ENCODE measurements at regions not wholly inside any gene's neighbourhood (a gene's known extent, or its start where the extent isn't known, plus 50 kb on each side); places are given as distances from the start of the nearest gene placed in this dataset.

DNA sequence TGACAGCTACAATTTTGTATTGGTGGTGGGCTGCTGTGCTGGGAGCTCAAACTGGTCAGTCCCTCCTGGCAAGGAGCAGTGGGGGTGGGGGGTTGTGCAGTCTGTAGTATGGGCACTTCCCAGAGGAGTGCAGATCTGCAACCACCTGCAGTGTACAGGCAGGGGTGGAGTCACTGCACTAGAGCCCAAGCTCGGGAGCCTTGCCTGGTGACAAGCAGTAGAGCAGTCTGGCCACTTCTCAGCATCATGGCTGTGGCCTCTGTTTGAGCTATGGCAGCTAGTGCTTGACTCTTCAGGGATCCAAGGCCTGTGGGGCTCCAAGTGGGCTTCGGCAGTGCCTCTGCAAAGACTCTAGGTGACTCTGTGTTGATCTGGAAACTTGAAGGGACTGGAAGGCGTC is 585.1 kb upstream of the GRM3 start:
- TF ChIP-seq FOXA1 (IDR thresholded peaks at IDR 0.05) (no peak), NR2F2 (IDR thresholded peaks at IDR 0.05) (no peak), TAF1 (conservative IDR thresholded peaks at IDR 0.05) (no peak), SP1 (IDR thresholded peaks at IDR 0.05) (no peak), HNF4A (conservative IDR thresholded peaks at IDR 0.05) (no peak), EGR1 (IDR thresholded peaks at IDR 0.05; ENCODE audit: low read depth in 2 of 2) (no peak), JUND (IDR thresholded peaks at IDR 0.05) (no peak), GABPA (IDR thresholded peaks at IDR 0.05 in 1 of 2, conservative IDR thresholded peaks at IDR 0.05 in 1 of 2) (no peak)
- TF ChIP-seq, protein P1, sequence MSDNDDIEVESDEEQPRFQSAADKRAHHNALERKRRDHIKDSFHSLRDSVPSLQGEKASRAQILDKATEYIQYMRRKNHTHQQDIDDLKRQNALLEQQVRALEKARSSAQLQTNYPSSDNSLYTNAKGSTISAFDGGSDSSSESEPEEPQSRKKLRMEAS (IDR thresholded peaks at IDR 0.05) = no peak
- TF ChIP-seq, protein P2, sequence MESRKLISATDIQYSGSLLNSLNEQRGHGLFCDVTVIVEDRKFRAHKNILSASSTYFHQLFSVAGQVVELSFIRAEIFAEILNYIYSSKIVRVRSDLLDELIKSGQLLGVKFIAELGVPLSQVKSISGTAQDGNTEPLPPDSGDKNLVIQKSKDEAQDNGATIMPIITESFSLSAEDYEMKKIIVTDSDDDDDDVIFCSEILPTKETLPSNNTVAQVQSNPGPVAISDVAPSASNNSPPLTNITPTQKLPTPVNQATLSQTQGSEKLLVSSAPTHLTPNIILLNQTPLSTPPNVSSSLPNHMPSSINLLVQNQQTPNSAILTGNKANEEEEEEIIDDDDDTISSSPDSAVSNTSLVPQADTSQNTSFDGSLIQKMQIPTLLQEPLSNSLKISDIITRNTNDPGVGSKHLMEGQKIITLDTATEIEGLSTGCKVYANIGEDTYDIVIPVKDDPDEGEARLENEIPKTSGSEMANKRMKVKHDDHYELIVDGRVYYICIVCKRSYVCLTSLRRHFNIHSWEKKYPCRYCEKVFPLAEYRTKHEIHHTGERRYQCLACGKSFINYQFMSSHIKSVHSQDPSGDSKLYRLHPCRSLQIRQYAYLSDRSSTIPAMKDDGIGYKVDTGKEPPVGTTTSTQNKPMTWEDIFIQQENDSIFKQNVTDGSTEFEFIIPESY (IDR thresholded peaks at IDR 0.05) = no peak
- TF ChIP-seq, protein P3, sequence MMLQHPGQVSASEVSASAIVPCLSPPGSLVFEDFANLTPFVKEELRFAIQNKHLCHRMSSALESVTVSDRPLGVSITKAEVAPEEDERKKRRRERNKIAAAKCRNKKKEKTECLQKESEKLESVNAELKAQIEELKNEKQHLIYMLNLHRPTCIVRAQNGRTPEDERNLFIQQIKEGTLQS (IDR thresholded peaks at IDR 0.05) = no peak
- no peak for DNase-seq (ENCODE audit: low spot score)
- Histone ChIP-seq H3K36me3 (ENCODE audit: control insufficient read depth in 4 of 4, insufficient read depth in 3 of 4, low read depth in 1 of 4, low read length in 3 of 4) (no peaks in the 10 kb centered on the region), H3K9ac (ENCODE audit: low read depth in 1 of 2, low read length in 2 of 2) (no peak overlapping the region), H3K4me3 (ENCODE audit: low read depth in 1 of 3, low read length in 3 of 3) (no peak overlapping the region), H3K27ac (ENCODE audit: low read depth in 1 of 2, low read length in 2 of 2) (no peak overlapping the region), H3K4me1 (ENCODE audit: control insufficient read depth in 4 of 4, insufficient read depth in 4 of 4, low read length in 3 of 4) (no peaks in the 10 kb centered on the region), H3K9me3 (ENCODE audit: control insufficient read depth in 4 of 4, low read length in 3 of 4) (peaks cover 0 to 2% (median under 1%) of the 10 kb centered on the region in 4 donors), H3K27me3 (ENCODE audit: control insufficient read depth in 4 of 4, insufficient read depth in 4 of 4, low read length in 3 of 4) (no peaks in the 10 kb centered on the region)
- 60% methylated on average over 3 of the region's 3 CpGs for WGBS

DNA sequence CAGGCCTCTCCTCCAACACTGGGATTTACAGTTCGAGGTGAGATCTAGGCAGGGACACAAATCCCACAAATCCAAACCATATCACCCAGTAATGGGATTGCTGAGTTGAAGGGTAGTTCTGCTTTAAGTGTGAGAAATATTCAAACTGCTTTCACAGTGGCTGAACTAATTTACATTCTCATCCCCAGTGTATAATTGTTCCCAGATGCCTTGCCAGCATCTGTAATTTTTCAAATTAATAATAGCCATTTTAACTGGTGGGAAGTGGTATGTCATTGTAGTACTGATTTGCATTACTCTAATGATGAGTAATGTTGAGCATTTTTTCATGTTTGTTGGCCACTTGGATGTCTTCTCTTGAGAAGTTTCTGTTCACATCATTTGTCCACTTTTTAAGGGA is 592.8 kb upstream of the GRM3 start:
- TF ChIP-seq FOXA1 (IDR thresholded peaks at IDR 0.05) (no peak), YY1 (IDR thresholded peaks at IDR 0.05) (no peak), RAD21 (IDR thresholded peaks at IDR 0.05) (no peak), GABPA (IDR thresholded peaks at IDR 0.05 in 1 of 2, conservative IDR thresholded peaks at IDR 0.05 in 1 of 2) (no peak), JUND (IDR thresholded peaks at IDR 0.05) (no peak), RXRA (IDR thresholded peaks at IDR 0.05) (no peak), TAF1 (conservative IDR thresholded peaks at IDR 0.05) (no peak), NR2F2 (IDR thresholded peaks at IDR 0.05) (no peak), FOXA2 (IDR thresholded peaks at IDR 0.05) (no peak), SP1 (IDR thresholded peaks at IDR 0.05) (no peak), EGR1 (IDR thresholded peaks at IDR 0.05; ENCODE audit: low read depth in 2 of 2) (no peak), HNF4A (conservative IDR thresholded peaks at IDR 0.05) (no peak), HNF4G (IDR thresholded peaks at IDR 0.05) (no peak)
- TF ChIP-seq, protein P2 (IDR thresholded peaks at IDR 0.05) = no peak
- TF ChIP-seq, protein P4, sequence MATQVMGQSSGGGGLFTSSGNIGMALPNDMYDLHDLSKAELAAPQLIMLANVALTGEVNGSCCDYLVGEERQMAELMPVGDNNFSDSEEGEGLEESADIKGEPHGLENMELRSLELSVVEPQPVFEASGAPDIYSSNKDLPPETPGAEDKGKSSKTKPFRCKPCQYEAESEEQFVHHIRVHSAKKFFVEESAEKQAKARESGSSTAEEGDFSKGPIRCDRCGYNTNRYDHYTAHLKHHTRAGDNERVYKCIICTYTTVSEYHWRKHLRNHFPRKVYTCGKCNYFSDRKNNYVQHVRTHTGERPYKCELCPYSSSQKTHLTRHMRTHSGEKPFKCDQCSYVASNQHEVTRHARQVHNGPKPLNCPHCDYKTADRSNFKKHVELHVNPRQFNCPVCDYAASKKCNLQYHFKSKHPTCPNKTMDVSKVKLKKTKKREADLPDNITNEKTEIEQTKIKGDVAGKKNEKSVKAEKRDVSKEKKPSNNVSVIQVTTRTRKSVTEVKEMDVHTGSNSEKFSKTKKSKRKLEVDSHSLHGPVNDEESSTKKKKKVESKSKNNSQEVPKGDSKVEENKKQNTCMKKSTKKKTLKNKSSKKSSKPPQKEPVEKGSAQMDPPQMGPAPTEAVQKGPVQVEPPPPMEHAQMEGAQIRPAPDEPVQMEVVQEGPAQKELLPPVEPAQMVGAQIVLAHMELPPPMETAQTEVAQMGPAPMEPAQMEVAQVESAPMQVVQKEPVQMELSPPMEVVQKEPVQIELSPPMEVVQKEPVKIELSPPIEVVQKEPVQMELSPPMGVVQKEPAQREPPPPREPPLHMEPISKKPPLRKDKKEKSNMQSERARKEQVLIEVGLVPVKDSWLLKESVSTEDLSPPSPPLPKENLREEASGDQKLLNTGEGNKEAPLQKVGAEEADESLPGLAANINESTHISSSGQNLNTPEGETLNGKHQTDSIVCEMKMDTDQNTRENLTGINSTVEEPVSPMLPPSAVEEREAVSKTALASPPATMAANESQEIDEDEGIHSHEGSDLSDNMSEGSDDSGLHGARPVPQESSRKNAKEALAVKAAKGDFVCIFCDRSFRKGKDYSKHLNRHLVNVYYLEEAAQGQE (IDR thresholded peaks at IDR 0.05) = no peak
- TF ChIP-seq, protein P1 (IDR thresholded peaks at IDR 0.05) = no peak
- TF ChIP-seq, protein P5, sequence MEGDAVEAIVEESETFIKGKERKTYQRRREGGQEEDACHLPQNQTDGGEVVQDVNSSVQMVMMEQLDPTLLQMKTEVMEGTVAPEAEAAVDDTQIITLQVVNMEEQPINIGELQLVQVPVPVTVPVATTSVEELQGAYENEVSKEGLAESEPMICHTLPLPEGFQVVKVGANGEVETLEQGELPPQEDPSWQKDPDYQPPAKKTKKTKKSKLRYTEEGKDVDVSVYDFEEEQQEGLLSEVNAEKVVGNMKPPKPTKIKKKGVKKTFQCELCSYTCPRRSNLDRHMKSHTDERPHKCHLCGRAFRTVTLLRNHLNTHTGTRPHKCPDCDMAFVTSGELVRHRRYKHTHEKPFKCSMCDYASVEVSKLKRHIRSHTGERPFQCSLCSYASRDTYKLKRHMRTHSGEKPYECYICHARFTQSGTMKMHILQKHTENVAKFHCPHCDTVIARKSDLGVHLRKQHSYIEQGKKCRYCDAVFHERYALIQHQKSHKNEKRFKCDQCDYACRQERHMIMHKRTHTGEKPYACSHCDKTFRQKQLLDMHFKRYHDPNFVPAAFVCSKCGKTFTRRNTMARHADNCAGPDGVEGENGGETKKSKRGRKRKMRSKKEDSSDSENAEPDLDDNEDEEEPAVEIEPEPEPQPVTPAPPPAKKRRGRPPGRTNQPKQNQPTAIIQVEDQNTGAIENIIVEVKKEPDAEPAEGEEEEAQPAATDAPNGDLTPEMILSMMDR (IDR thresholded peaks at IDR 0.05; ENCODE audit: low read depth, low read length, missing input control) = no peak
- TF ChIP-seq, protein P3 (IDR thresholded peaks at IDR 0.05) = no peak
- 34% methylated on average over 1 of the region's 1 CpG for WGBS
- no peak overlapping the region for H3K9ac ChIP-seq (ENCODE audit: low read depth in 1 of 2, low read length in 2 of 2)
- H3K36me3 ChIP-seq (ENCODE audit: control insufficient read depth in 4 of 4, insufficient read depth in 3 of 4, low read depth in 1 of 4, low read length in 3 of 4) = no peaks in the 10 kb centered on the region
- no peak overlapping the region for H3K4me3 ChIP-seq (ENCODE audit: low read depth in 1 of 3, low read length in 3 of 3)
- no peaks in the 10 kb centered on the region for H3K27me3 ChIP-seq (ENCODE audit: control insufficient read depth in 4 of 4, insufficient read depth in 4 of 4, low read length in 3 of 4)
- H3K9me3 ChIP-seq (ENCODE audit: control insufficient read depth in 4 of 4, low read length in 3 of 4) = no peaks in the 10 kb centered on the region
- H3K4me1 ChIP-seq (ENCODE audit: control insufficient read depth in 4 of 4, insufficient read depth in 4 of 4, low read length in 3 of 4) = no peaks in the 10 kb centered on the region
- no peak overlapping the region for H3K27ac ChIP-seq (ENCODE audit: low read depth in 1 of 2, low read length in 2 of 2)
- no peak for DNase-seq (ENCODE audit: low spot score)

Data from liver (tissue), 8 donors.